NCI-H774 (cell line): ENCODE measurements at regions not wholly inside any gene's neighbourhood (a gene's known extent, or its start where the extent isn't known, plus 50 kb on each side); places are given as distances from the start of the nearest gene placed in this dataset.
"Not testable (repeated sequence)": the region's sequence is repeated elsewhere in the genome, so short reads cannot be mapped to it uniquely, and the experiment has no call there.

Experiments used
- DNase-seq: peaks from one replicate; lab custom pipeline; 2025; lab: John Stamatoyannopoulos, UW

GRCh38 chr21:25234857-25235801 lies 372.2 kb downstream of the MRPL39 start:
- no peak for DNase-seq

GRCh38 chr21:25220954-25221353 lies 386.3 kb downstream of the MRPL39 start:
- no peak for DNase-seq

GRCh38 chr21:25220169-25220568 lies 387.1 kb downstream of the MRPL39 start:
- no peak for DNase-seq

- no peak for DNase-seq
These were observed 391.4 kb downstream of the MRPL39 start for GRCh38 chr21:25215698-25216384.

- no peak for DNase-seq
These were observed 392.6 kb downstream of the MRPL39 start for GRCh38 chr21:25214676-25215075.

GRCh38 chr21:25199944-25200343 lies 407.3 kb downstream of the MRPL39 start:
- DNase-seq, result no peak

GRCh38 chr21:25191141-25191540 lies 416.1 kb downstream of the MRPL39 start:
- no peak for DNase-seq

- no peak for DNase-seq
These were observed 417.8 kb downstream of the MRPL39 start for GRCh38 chr21:25189497-25189896.

- DNase-seq, result no peak
These were observed 418.6 kb downstream of the MRPL39 start for GRCh38 chr21:25188677-25189079.

- DNase-seq, result no peak
These were observed 421.0 kb downstream of the MRPL39 start for GRCh38 chr21:25186273-25186672.

GRCh38 chr21:25183577-25183976 lies 423.7 kb downstream of the MRPL39 start:
- DNase-seq, result no peak

- not testable (repeated sequence) for DNase-seq
These were observed 425.6 kb downstream of the MRPL39 start for GRCh38 chr21:25181690-25182089.

- no peak for DNase-seq
These were observed 428.2 kb downstream of the MRPL39 start for GRCh38 chr21:25179116-25179515.

- no peak for DNase-seq
These were observed 430.5 kb downstream of the MRPL39 start for GRCh38 chr21:25176637-25177412.

GRCh38 chr21:25175938-25176337 lies 431.3 kb downstream of the MRPL39 start:
- no peak for DNase-seq

GRCh38 chr21:25171438-25171837 lies 435.8 kb downstream of the MRPL39 start:
- DNase-seq, result no peak

GRCh38 chr21:25170681-25171080 lies 436.6 kb downstream of the MRPL39 start:
- no peak for DNase-seq

GRCh38 chr21:25169370-25169769 lies 437.9 kb downstream of the MRPL39 start:
- DNase-seq, result no peak

GRCh38 chr21:25166904-25167303 lies 440.4 kb downstream of the MRPL39 start:
- DNase-seq, result not testable (repeated sequence)

GRCh38 chr21:25161571-25161970 lies 445.7 kb downstream of the MRPL39 start:
- DNase-seq, result no peak

- not testable (repeated sequence) for DNase-seq
These were observed 452.3 kb downstream of the MRPL39 start for GRCh38 chr21:25155020-25155419.

GRCh38 chr21:25149022-25149421 lies 458.3 kb downstream of the MRPL39 start:
- DNase-seq, result no peak
